GM12875 (cell line): ENCODE measurements at regions not wholly inside any gene's neighbourhood (a gene's known extent, or its start where the extent isn't known, plus 50 kb on each side); places are given as distances from the start of the nearest gene placed in this dataset.

ENCODE experiments used
- H3K4me3 ChIP-seq: one replicate; pipeline ENCODE4 v1.5.1; 2011; ENCODE audit warnings: low read depth, low read length, control low read depth
- CTCF ChIP-seq: IDR thresholded peaks from 2 replicates; pipeline ENCODE4 v1.5.1; 2011; ENCODE audit warnings: low read depth, mild to moderate bottlenecking, control low read depth, inconsistent platforms, low read length, moderate library complexity, borderline replicate concordance; ENCODE audit not compliant: insufficient read depth

- no peak for TF ChIP-seq CTCF
- no peak overlapping the region for H3K4me3 ChIP-seq
Measured at GRCh38 chr3:118705487-118706219, 329.0 kb downstream of the IGSF11 start.

- no peak overlapping the region for H3K4me3 ChIP-seq
- no peak for TF ChIP-seq CTCF
Measured at GRCh38 chr3:118707991-118708390, 326.7 kb downstream of the IGSF11 start.

GRCh38 chr3:118710532-118710931 is 324.1 kb downstream of the IGSF11 start:
- no peak for TF ChIP-seq CTCF
- H3K4me3 ChIP-seq: no peak overlapping the region

GRCh38 chr3:118713502-118714207 is 321.0 kb downstream of the IGSF11 start:
- no peak for TF ChIP-seq CTCF
- no peak overlapping the region for H3K4me3 ChIP-seq

GRCh38 chr3:118714800-118715199 is 319.8 kb downstream of the IGSF11 start:
- no peak for TF ChIP-seq CTCF
- H3K4me3 ChIP-seq: no peak overlapping the region

- no peak for TF ChIP-seq CTCF
- H3K4me3 ChIP-seq: no peak overlapping the region
Measured at GRCh38 chr3:118729546-118729945, 305.1 kb downstream of the IGSF11 start.

GRCh38 chr3:118734664-118735063 is 300.0 kb downstream of the IGSF11 start:
- no peak overlapping the region for H3K4me3 ChIP-seq

More at GRCh38 chr3:118734664-118735063, 300.0 kb downstream of the IGSF11 start:
- no peak for TF ChIP-seq CTCF
